A549 (cell line): ENCODE measurements at regions not wholly inside any gene's neighbourhood (a gene's known extent, or its start where the extent isn't known, plus 50 kb on each side); places are given as distances from the start of the nearest gene placed in this dataset.

Experiments used
- CTCF ChIP-seq: fragments of >200 bp; sonication (Bioruptor Twin); formaldehyde crosslinking; IDR thresholded peaks from 3 replicates; pipeline ENCODE4 v1.5.1; 2016
- EHMT2 ChIP-seq: fragments of 200-600 bp; sonication (generic); IDR thresholded peaks from 2 replicates; pipeline ENCODE4 v1.6.1; 2016; ENCODE audit warnings: antibody characterized with exemption, low read depth, mild to moderate bottlenecking, moderate library complexity
- POLR2A ChIP-seq: IDR thresholded peaks from 2 replicates; pipeline ENCODE4 v1.6.1; 2012; ENCODE audit warnings: mild to moderate bottlenecking, low read length

GRCh38 chr5:74285675-74286280, 354.8 kb downstream of the ENC1 start:
- TF ChIP-seq POLR2A (no peak), CTCF (no peak), EHMT2 (no peak)
